Nephron progenitor cell (in vitro differentiated cells): ENCODE measurements at regions not wholly inside any gene's neighbourhood (a gene's known extent, or its start where the extent isn't known, plus 50 kb on each side); places are given as distances from the start of the nearest gene placed in this dataset.

ENCODE experiments used
- DNase-seq: peaks from one replicate; pipeline ENCODE4 v3.0.0; 2021
- H3K27ac Mint-ChIP-seq: 2 replicates; pipeline ENCODE4 v1.8.0; 2021; ENCODE audit warnings: mild to moderate bottlenecking, moderate library complexity, mixed read lengths
- H3K27me3 Mint-ChIP-seq: 2 replicates; pipeline ENCODE4 v1.8.0; 2021; ENCODE audit warnings: mild to moderate bottlenecking, low read depth, mixed read lengths; ENCODE audit not compliant: poor library complexity
- H3K36me3 Mint-ChIP-seq: 2 replicates; pipeline ENCODE4 v1.8.0; 2021; ENCODE audit warnings: low read depth, mixed read lengths
- H3K4me1 Mint-ChIP-seq: 2 replicates; pipeline ENCODE4 v1.8.0; 2021; ENCODE audit warnings: mixed read lengths
- H3K4me3 Mint-ChIP-seq: 2 replicates; pipeline ENCODE4 v1.8.0; 2021; ENCODE audit warnings: mild to moderate bottlenecking, moderate library complexity, mixed read lengths
- H3K9me3 Mint-ChIP-seq: 2 replicates; pipeline ENCODE4 v1.8.0; 2021; ENCODE audit warnings: mild to moderate bottlenecking, moderate library complexity, mixed read lengths
- TF ChIP-seq, protein P1 (sequence below): fragments of 200-600 bp; sonication (generic); IDR thresholded peaks from 2 replicates; pipeline ENCODE4 v1.5.0; 2021; ENCODE audit warnings: antibody characterized with exemption

GRCh38 chr6:43976706-43977403 lies 150.4 kb downstream of the MRPL14 start:
- Mint-ChIP-seq H3K9me3 (peaks cover 13% of the 10 kb centered on the region), H3K36me3 (no peaks in the 10 kb centered on the region), H3K27me3 (peaks cover 29% of the 10 kb centered on the region), H3K4me1 (peaks cover under 1% of the 10 kb centered on the region), H3K27ac (no peak overlapping the region), H3K4me3 (no peak overlapping the region)
- DNase-seq = no peak
- TF ChIP-seq, protein P1, sequence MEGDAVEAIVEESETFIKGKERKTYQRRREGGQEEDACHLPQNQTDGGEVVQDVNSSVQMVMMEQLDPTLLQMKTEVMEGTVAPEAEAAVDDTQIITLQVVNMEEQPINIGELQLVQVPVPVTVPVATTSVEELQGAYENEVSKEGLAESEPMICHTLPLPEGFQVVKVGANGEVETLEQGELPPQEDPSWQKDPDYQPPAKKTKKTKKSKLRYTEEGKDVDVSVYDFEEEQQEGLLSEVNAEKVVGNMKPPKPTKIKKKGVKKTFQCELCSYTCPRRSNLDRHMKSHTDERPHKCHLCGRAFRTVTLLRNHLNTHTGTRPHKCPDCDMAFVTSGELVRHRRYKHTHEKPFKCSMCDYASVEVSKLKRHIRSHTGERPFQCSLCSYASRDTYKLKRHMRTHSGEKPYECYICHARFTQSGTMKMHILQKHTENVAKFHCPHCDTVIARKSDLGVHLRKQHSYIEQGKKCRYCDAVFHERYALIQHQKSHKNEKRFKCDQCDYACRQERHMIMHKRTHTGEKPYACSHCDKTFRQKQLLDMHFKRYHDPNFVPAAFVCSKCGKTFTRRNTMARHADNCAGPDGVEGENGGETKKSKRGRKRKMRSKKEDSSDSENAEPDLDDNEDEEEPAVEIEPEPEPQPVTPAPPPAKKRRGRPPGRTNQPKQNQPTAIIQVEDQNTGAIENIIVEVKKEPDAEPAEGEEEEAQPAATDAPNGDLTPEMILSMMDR = no peak

GRCh38 chr6:43974643-43975230 lies 152.5 kb downstream of the MRPL14 start:
- H3K4me3 Mint-ChIP-seq = no peak overlapping the region
- peaks cover 27% of the 10 kb centered on the region for H3K27me3 Mint-ChIP-seq
- H3K4me1 Mint-ChIP-seq = peaks cover 11% of the 10 kb centered on the region
- TF ChIP-seq, protein P1 = no peak
- no peak overlapping the region for H3K27ac Mint-ChIP-seq
- H3K9me3 Mint-ChIP-seq = peaks cover 13% of the 10 kb centered on the region
- no peak for DNase-seq
- H3K36me3 Mint-ChIP-seq = no peaks in the 10 kb centered on the region

- no peaks in the 10 kb centered on the region for H3K36me3 Mint-ChIP-seq
- H3K9me3 Mint-ChIP-seq = peaks cover 13% of the 10 kb centered on the region
- no peak overlapping the region for H3K27ac Mint-ChIP-seq
- no peak for DNase-seq
- peaks cover 14% of the 10 kb centered on the region for H3K4me1 Mint-ChIP-seq
- TF ChIP-seq, protein P1 = no peak
- no peak overlapping the region for H3K4me3 Mint-ChIP-seq
- peaks cover 29% of the 10 kb centered on the region for H3K27me3 Mint-ChIP-seq
Observed at GRCh38 chr6:43973357-43973756, 153.9 kb downstream of the MRPL14 start.

- Mint-ChIP-seq H3K4me3 (no peak overlapping the region), H3K36me3 (no peaks in the 10 kb centered on the region), H3K27me3 (peaks cover 27% of the 10 kb centered on the region), H3K27ac (no peak overlapping the region), H3K9me3 (peaks cover 13% of the 10 kb centered on the region), H3K4me1 (peaks cover 17% of the 10 kb centered on the region)
- TF ChIP-seq, protein P1 = no peak
- DNase-seq = no peak
Observed at GRCh38 chr6:43972913-43973300, 154.3 kb downstream of the MRPL14 start.

- Mint-ChIP-seq H3K4me3 (no peak overlapping the region), H3K4me1 (peaks cover 17% of the 10 kb centered on the region), H3K9me3 (peaks cover 13% of the 10 kb centered on the region), H3K27me3 (peaks cover 27% of the 10 kb centered on the region), H3K36me3 (no peaks in the 10 kb centered on the region), H3K27ac (peak overlapping the region; percentile 55)
- no peak for DNase-seq
- TF ChIP-seq, protein P1 = no peak
Observed at GRCh38 chr6:43972179-43972912, 154.9 kb downstream of the MRPL14 start.
